B cell (primary cell): ENCODE measurements at regions not wholly inside any gene's neighbourhood (a gene's known extent, or its start where the extent isn't known, plus 50 kb on each side); places are given as distances from the start of the nearest gene placed in this dataset.

Experiments
- CTCF ChIP-seq: fragments of 200-600 bp; IDR thresholded peaks from one replicate; pipeline ENCODE4 v1.8.0; 2022; ENCODE audit warnings: antibody characterized with exemption, mild to moderate bottlenecking
- EZH2 ChIP-seq: IDR thresholded peaks from 2 replicates; pipeline ENCODE4 v1.6.1; 2012; ENCODE audit warnings: borderline replicate concordance, low read depth, mild to moderate bottlenecking, moderate library complexity, low read length; ENCODE audit not compliant: insufficient read depth, poor library complexity, severe bottlenecking

GRCh38 chr3:191804935-191805334, 344.0 kb downstream of the PYDC2 start:
- TF ChIP-seq CTCF (no peak), EZH2 (no peak)
